ENCODE measurements at regions not wholly inside any gene's neighbourhood (a gene's known extent, or its start where the extent isn't known, plus 50 kb on each side); places are given as distances from the start of the nearest gene placed in this dataset.
"Not testable (repeated sequence)": the region's sequence is repeated elsewhere in the genome, so short reads cannot be mapped to it uniquely, and the experiment has no call there.

- DNase-seq = no peak
- no peak for ATAC-seq
These were observed 949.4 kb downstream of the TLE4 start for GRCh38 chr9:80521151-80521550.

- ATAC-seq (no peak), DNase-seq (no peak)
These were observed 948.5 kb downstream of the TLE4 start for GRCh38 chr9:80520231-80520630.

GRCh38 chr9:80518441-80518840 is 946.7 kb downstream of the TLE4 start:
- DNase-seq = no peak
- ATAC-seq = no peak

- ATAC-seq (no peak), DNase-seq (no peak)
These were observed 944.9 kb downstream of the TLE4 start for GRCh38 chr9:80516679-80517078.

GRCh38 chr9:80509358-80509757 is 937.6 kb downstream of the TLE4 start:
- DNase-seq = no peak
- ATAC-seq = no peak

GRCh38 chr9:80507611-80508010 is 935.8 kb downstream of the TLE4 start:
- no peak for ATAC-seq
- DNase-seq = no peak

- DNase-seq = no peak
- no peak for ATAC-seq
These were observed 933.0 kb downstream of the TLE4 start for GRCh38 chr9:80504601-80505230.

DNA sequence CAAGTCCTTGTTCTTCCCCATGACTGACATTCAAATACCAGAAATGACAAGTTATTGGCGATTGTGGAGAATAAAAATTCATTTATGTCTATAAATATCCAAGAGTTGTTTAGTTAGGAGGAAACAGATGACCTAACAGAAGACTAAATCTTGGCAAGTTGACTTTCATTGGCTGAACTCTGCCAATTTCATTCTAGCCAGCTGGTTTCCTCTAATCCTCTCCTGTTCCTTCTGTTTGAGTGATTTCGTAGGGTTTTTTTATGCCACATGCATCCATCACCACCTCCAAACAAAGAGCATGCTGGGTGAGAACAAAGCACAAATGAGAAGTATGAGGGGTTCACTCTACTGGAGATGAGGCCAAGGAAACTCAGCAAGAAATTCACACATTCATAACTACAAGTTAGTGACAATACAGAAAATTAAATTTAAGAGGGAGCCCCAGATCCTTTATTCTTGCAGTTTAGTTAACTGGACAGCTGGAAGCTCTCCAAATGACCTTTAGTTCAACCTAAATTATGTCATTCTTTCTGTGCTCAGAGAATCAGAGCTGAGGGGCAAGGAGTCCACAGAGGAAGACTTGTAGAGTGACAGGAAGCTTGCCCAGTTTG is 932.0 kb downstream of the TLE4 start:
- ATAC-seq = no peak

DNA sequence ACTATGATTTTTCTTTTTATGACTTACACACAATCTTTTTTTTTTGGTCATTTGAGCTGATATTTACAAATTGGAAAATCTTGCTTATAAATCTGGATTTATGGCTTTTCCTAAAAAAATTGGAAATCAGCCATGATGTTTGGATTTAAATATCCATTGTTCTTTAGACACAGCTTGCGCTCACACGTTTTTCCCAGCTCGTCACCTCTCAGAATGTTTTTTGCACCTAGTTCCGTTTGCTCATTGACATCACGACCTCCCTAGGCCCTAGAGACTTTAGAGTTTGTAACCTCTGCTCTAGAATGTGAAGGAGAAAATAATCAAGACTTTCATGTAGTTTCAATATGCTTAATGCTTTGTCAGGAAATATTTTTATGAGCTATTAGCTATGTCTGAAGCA is 930.5 kb downstream of the TLE4 start:
- ATAC-seq (no peak), DNase-seq (no peak)

More for the DNA sequence above, 932.0 kb downstream of the TLE4 start:
- no peak for DNase-seq

DNA sequence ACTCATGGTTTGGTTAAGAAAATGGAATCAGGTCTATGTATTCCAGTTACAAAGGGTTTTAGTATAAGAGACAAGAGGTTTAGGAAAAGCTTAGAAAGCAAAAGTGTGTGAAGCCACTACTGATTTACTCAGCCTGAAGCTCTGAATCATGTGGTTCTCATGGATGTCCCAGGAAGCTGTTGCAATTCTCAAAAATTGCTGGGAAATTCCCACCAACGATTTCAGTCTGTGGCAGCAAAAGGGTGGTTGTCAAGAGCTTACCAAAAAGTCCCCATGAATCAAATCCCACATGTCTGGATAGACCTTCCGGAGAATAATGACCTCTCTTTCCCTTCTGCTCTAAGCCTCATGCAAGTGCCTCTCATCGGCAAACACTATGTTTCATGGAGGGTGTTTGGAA is 929.9 kb downstream of the TLE4 start:
- DNase-seq = no peak
- ATAC-seq = no peak

- DNase-seq (no peak), ATAC-seq (no peak)
These were observed 928.5 kb downstream of the TLE4 start for GRCh38 chr9:80500300-80500699.

DNA sequence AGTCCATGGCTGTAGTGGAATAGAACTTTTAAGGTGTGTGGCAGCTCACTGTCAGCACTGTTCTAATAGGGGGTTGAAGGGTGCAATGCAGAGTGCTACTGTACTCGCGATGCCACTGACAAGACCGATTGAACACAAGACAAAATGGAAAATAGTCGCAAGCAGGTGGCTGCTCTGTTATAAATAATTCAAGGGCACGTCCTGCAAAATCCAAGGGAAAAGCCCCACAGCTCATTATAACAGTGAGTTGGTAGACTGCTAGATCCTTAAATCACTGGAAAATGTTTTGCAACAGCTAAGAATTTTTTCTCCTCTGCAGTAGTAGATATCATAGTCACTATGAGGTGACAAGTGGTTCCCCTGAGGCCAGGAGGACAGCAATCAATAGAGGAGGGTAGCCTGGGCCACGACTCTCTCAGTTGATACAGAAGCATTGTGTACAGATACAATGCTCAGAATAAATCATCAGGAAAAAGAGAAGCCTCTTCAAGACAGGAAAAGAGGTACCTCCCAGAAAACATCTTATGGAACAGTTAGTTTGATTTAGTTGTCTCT is 926.3 kb downstream of the TLE4 start:
- ATAC-seq (no peak), DNase-seq (no peak)

- ATAC-seq (no peak), DNase-seq (no peak)
These were observed 925.3 kb downstream of the TLE4 start for GRCh38 chr9:80496901-80497556.

DNA sequence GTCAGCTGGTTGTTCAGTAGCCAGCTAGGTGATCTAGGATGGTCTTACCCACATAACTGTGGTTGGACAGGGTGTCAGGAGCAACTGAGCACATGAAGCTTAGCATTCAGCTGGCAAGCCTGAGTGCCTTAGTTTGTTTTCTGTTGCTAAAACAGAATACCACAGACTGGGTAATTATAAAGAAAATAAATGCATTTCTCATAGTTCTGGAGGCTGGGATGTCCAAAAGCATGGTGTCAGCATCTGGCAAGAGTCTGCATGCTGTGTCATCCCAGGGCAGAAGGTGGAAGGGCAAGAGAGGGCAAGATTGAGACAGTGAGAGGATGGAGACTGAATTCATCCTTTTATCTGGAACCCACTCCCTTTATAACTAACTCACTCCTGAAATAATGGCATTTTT is 921.5 kb downstream of the TLE4 start:
- DNase-seq (no peak), ATAC-seq (no peak)

DNA sequence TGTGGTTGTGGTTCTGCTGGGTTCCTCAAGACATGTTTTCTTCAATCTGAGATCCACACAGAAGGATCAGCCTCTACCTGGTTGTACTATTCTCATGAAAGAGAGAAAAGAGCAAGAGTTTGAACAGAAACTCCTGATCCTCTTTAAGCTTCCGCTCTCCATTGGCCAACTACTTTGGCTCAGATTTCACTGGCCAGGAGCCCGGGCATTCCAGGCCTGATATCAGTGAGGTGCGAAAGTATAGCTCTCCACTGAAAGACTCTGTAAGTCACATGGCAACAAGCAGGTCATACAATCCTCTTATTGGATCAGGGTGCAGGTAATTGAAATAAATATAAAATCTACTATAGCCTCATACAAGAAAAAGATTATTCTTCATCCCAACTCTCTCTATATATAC is 920.5 kb downstream of the TLE4 start:
- DNase-seq (no peak), ATAC-seq (no peak)

GRCh38 chr9:80491086-80491696 is 919.4 kb downstream of the TLE4 start:
- DNase-seq (no peak), ATAC-seq (no peak)

- ATAC-seq (no peak), DNase-seq (no peak)
These were observed 917.6 kb downstream of the TLE4 start for GRCh38 chr9:80489329-80489728.

- DNase-seq (no peak), ATAC-seq (no peak)
These were observed 913.9 kb downstream of the TLE4 start for GRCh38 chr9:80485420-80486250.

DNA sequence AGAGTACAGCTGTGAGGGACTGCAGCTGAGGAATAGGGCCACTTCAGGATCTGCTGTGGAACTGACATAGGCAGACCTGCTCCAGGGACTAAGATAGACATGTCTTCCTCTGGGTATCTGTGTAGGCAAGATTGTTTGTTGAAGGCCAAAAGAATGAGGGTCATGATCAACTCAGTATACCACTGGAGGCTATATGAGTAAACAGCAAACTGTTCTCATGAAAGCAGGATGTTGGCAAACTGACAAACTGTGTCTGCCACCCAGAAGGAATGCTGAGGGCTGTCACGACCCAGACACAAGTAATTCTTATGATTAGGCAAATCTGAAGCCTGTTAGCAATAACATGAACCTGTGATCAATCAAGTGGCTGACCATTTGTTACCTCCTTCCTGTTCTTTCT is 910.5 kb downstream of the TLE4 start:
- not testable (repeated sequence) for ATAC-seq, DNase-seq

DNA sequence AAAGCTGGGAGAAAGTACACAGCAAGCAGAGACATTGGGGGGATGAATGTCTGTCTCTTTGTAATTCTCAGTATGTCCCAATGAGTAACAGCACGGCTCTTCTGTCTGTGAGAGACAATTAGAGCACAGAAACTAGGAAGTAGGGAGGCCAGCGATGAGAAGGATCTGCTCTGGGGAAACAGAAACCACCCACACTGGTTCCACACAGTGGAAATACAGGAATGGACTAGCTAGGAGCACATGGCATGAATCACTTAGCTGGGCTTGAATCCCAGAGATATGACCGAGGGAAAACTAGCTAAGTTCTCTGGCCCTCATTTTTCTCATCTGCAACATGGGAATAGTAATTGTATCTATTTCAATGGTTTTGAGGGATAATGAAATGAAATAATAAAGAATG is 895.9 kb downstream of the TLE4 start:
- no peak for DNase-seq
- no peak for ATAC-seq

DNA sequence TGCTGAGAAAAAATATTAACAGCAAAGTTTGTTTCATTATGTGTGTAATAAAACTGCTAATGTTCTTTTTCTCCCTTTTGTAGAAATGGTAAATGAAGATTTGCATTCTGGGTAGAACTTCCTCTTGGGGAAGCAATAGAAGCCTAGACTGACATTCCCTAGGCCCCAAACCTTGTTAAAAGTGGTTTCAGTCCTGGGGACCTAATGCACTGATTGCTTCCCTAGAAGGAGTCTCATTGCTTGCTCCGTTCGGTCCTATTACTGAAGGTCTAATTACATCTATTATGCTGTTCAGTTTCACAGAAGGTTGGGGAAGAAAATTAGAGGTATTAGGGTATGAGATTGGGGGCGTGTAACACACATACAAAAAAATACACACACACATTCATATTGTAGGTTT is 893.8 kb downstream of the TLE4 start:
- ATAC-seq (no peak), DNase-seq (no peak)

DNA sequence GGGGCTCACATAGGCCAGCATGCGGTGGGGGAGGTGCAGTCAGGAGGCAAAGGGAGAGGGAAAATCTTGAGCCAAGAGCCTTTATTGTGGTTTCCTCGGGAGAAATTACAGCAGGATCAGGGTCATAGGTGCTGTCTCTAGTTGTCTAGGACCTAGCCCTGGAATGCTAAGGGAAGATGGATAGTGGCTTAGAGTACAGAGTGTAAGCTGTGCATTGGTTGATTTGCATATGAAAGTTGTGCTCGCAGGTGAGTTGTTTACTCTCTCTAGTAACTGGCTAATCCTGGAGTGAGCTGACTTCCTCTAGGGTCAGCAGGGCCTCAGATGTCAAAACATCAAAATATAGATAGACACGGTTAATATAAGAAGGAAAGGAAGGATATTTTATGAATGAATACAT is 877.7 kb downstream of the TLE4 start:
- no peak for ATAC-seq

More for the DNA sequence above, 877.7 kb downstream of the TLE4 start:
- DNase-seq = no peak

All from stimulated activated naive CD8-positive, alpha-beta T cell treated with anti-CD3 and anti-CD28 coated beads, Interleukin-15, Interleukin-2, amounts not matched to agents 100 U/mL and 50 U/mL, for 24 hours (primary cell).